GM12878 (cell line): ENCODE measurements at regions not wholly inside any gene's neighbourhood (a gene's known extent, or its start where the extent isn't known, plus 50 kb on each side); places are given as distances from the start of the nearest gene placed in this dataset.

Source experiments
- ATAC-seq: fragments of 200-7000 bp; cut with Tn5 transposase; 3 replicates; pipeline ENCODE4 v1.9.1; 2020; ENCODE audit warnings: mild to moderate bottlenecking, moderate library complexity
- BruUV-seq: library from RNA; stranded (reverse); fragments of 400-500 nt; replicated peaks from 2 replicates; lab custom pipeline; 2021; lab: Mats Ljungman, UMichigan
- CTCF ChIA-PET: fragments of 300-600 bp; sonication (Branson Sonifier 250); formaldehyde crosslinking; extraction: SDS; loops from one replicate; lab custom pipeline; 2021; ENCODE audit warnings: inconsistent platforms; lab: Yijun Ruan, JAX
- POLR2A ChIA-PET: fragments of 350-600 bp; formaldehyde crosslinking; extraction: SDS; loops from one replicate; lab custom pipeline; 2021; ENCODE audit warnings: inconsistent platforms; lab: Charles Lee
- RAD21 ChIA-PET: fragments of 300-600 bp; sonication (Branson Sonifier 250); formaldehyde crosslinking; loops from one replicate; lab custom pipeline; 2023; ENCODE audit warnings: antibody characterized with exemption; ENCODE audit not compliant: unreplicated experiment; lab: Charles Lee
- SMC1A ChIA-PET: fragments of 300-600 bp; sonication (Branson Sonifier 250); formaldehyde crosslinking; loops from one replicate; lab custom pipeline; 2023; ENCODE audit not compliant: unreplicated experiment, uncharacterized antibody; lab: Charles Lee
- DNase-seq: peaks from one replicate; pipeline ENCODE4 v3.0.0-alpha.2; 2011; ENCODE audit warnings: low read depth, low spot score
- FAIRE-seq: peaks from 3 replicates; lab custom pipeline; 2011; peaks lifted over from hg19 to GRCh38; lab: Jason Lieb, UNC
- H2AFZ ChIP-seq: 2 replicates; pipeline ENCODE4 v1.6.0; 2011; ENCODE audit warnings: low read depth, low read length, control low read depth; ENCODE audit not compliant: control insufficient read depth
- H3K27ac ChIP-seq: 2 replicates; pipeline ENCODE4 v1.5.1; 2011; ENCODE audit warnings: control low read depth; ENCODE audit not compliant: control insufficient read depth, insufficient read depth
- H3K27me3 ChIP-seq, 2 experiments: replicated peaks in 1 of 2; 2 replicates each; pipeline versions ENCODE4 v1.6.0 to v1.6.1; 2011; ENCODE audit warnings: low read length in 1 of 2; ENCODE audit not compliant: control insufficient read depth in 2 of 2, insufficient read depth in 2 of 2
- H3K36me3 ChIP-seq, 2 experiments: 2 replicates each; pipeline ENCODE4 v1.5.1; 2011; ENCODE audit warnings: low read length in 1 of 2; ENCODE audit not compliant: control insufficient read depth in 2 of 2, insufficient read depth in 2 of 2
- H3K4me1 ChIP-seq: 2 replicates; pipeline ENCODE4 v1.6.1; 2011; ENCODE audit warnings: mild to moderate bottlenecking, low read length, moderate library complexity, mixed read lengths; ENCODE audit not compliant: control insufficient read depth, insufficient read depth
- H3K4me2 ChIP-seq: 2 replicates; pipeline ENCODE4 v1.6.0; 2011; ENCODE audit warnings: control low read depth; ENCODE audit not compliant: control insufficient read depth, insufficient read depth
- H3K4me3 ChIP-seq: fragments of 200-600 bp; sonication (generic); 2 replicates; pipeline ENCODE4 v1.5.1; 2016
- H3K79me2 ChIP-seq: 2 replicates; pipeline ENCODE4 v1.6.0; 2011; ENCODE audit warnings: low read length; ENCODE audit not compliant: control insufficient read depth, insufficient read depth
- H3K9ac ChIP-seq: 2 replicates; pipeline ENCODE4 v1.8.0; 2011; ENCODE audit warnings: low read length, control low read depth, mixed read lengths; ENCODE audit not compliant: control insufficient read depth, insufficient read depth
- H3K9me3 ChIP-seq: replicated peaks from 3 replicates; pipeline ENCODE4 v1.5.1; 2011; ENCODE audit warnings: mild to moderate bottlenecking, low read length; ENCODE audit not compliant: control insufficient read depth, insufficient read depth
- H4K20me1 ChIP-seq: 2 replicates; pipeline ENCODE4 v1.6.0; 2011; ENCODE audit not compliant: control insufficient read depth, insufficient read depth
- ATF2 ChIP-seq: IDR thresholded peaks from 2 replicates; pipeline ENCODE4 v1.6.1; 2012; ENCODE audit warnings: low read length, inconsistent platforms
- BCL11A ChIP-seq: IDR thresholded peaks from 2 replicates; pipeline ENCODE4 v1.6.1; 2011; ENCODE audit warnings: low read depth, low read length
- CBX5 ChIP-seq: sonication (generic); IDR thresholded peaks from 2 replicates; pipeline ENCODE4 v1.6.1; 2016; ENCODE audit warnings: low read depth, moderate library complexity, mild to moderate bottlenecking, inconsistent platforms
- DPF2 ChIP-seq: fragments of 450-650 bp; IDR thresholded peaks from 2 replicates; pipeline ENCODE4 v1.6.1; 2017; ENCODE audit warnings: mild to moderate bottlenecking
- EP300 ChIP-seq, 2 experiments: fragments of 150-350 bp in 1 of 2; IDR thresholded peaks; 2 replicates each; pipeline ENCODE4 v1.6.1; 2011 to 2012; ENCODE audit warnings: low read depth in 2 of 2, low read length in 2 of 2, borderline replicate concordance in 1 of 2, improper control_type of control experiment in 1 of 2, inconsistent platforms in 1 of 2; ENCODE audit not compliant: control insufficient read depth in 1 of 2
- FOS ChIP-seq: IDR thresholded peaks from 3 replicates; pipeline ENCODE4 v1.6.1; 2011; ENCODE audit warnings: borderline replicate concordance; ENCODE audit not compliant: insufficient read length; ENCODE audit errors: extremely low read depth
- IKZF2 ChIP-seq, 2 experiments: fragments of 450-650 bp; IDR thresholded peaks; 2 replicates each; pipeline ENCODE4 v1.6.1; 2017; ENCODE audit warnings: mild to moderate bottlenecking in 2 of 2, moderate library complexity in 2 of 2
- MAX ChIP-seq: IDR thresholded peaks from 2 replicates; pipeline ENCODE4 v1.6.1; 2012; ENCODE audit warnings: low read depth, low read length, improper control_type of control experiment
- PAX5 ChIP-seq: IDR thresholded peaks from 2 replicates; pipeline ENCODE4 v1.6.1; 2011; ENCODE audit warnings: low read depth, low read length, borderline replicate concordance
- RB1 ChIP-seq: fragments of 450-650 bp; formaldehyde crosslinking; IDR thresholded peaks from 2 replicates; pipeline ENCODE4 v1.6.1; 2017; ENCODE audit warnings: mild to moderate bottlenecking, borderline replicate concordance
- SIN3A ChIP-seq: IDR thresholded peaks from 2 replicates; pipeline ENCODE4 v1.6.1; 2012; ENCODE audit warnings: low read depth, low read length, improper control_type of control experiment
- STAT3 ChIP-seq: IDR thresholded peaks from 2 replicates; pipeline ENCODE4 v1.6.1; 2011; ENCODE audit warnings: low read depth, low read length, improper control_type of control experiment
- TBL1XR1 ChIP-seq: IDR thresholded peaks from 2 replicates; pipeline ENCODE4 v1.6.1; 2012; ENCODE audit warnings: low read depth, low read length, improper control_type of control experiment
- TCF7 ChIP-seq: IDR thresholded peaks from 2 replicates; pipeline ENCODE4 v1.6.1; 2014; ENCODE audit warnings: antibody characterized with exemption, borderline replicate concordance
- ZBED1 ChIP-seq: IDR thresholded peaks from 2 replicates; pipeline ENCODE4 v1.6.1; 2016; ENCODE audit warnings: borderline replicate concordance
- ZBTB33 ChIP-seq: fragments of 450-650 bp; IDR thresholded peaks from 2 replicates; pipeline ENCODE4 v1.6.1; 2017; ENCODE audit warnings: mild to moderate bottlenecking
- ZNF217 ChIP-seq: fragments of 450-650 bp; IDR thresholded peaks from 2 replicates; pipeline ENCODE4 v1.6.1; 2017; ENCODE audit warnings: antibody characterized with exemption, mild to moderate bottlenecking
- WGBS: methylation state at CpG from one replicate; pipeline ENCODE4 v1.1.6; 2016; ENCODE audit warnings: low lambda C conversion rate; ENCODE audit not compliant: insufficient replicate concordance, insufficient coverage; ENCODE audit errors: missing lambda C conversion rate; 5-methylcytosine and 5-hydroxymethylcytosine counted together
- in situ Hi-C: fragments of 300-500 bp; cut with MboI; formaldehyde crosslinking; loops from 9 replicates; pipeline ENCODE4 v1.14.3; 2018; ENCODE audit warnings: mixed read lengths
- intact Hi-C: fragments of 100-400 bp; cut with micrococcal nuclease; formaldehyde crosslinking; loops from one replicate; pipeline ENCODE4 v1.14.2; 2022; ENCODE audit not compliant: unreplicated experiment
- TF ChIP-seq, protein P1 (sequence below): IDR thresholded peaks from 2 replicates; pipeline ENCODE4 v1.6.1; 2011; ENCODE audit warnings: low read depth, mild to moderate bottlenecking, low read length, moderate library complexity, borderline replicate concordance; ENCODE audit errors: extremely low read depth

GRCh38 chr15:53359038-53359437 lies 400.4 kb downstream of the WDR72 start:
- ChIA-PET RAD21 (no interaction called here), POLR2A (no interaction called here), CTCF (interaction anchor here (0.6 kb wide), 1 partner anchor 863 kb away, joined by 3 read pairs; no protein-coding TSS in a partner anchor), SMC1A (no interaction called here)
- Histone ChIP-seq H4K20me1 (no peaks in the 10 kb centered on the region), H3K4me3 (no peak overlapping the region), H3K4me1 (no peaks in the 10 kb centered on the region), H3K9me3 (no peaks in the 10 kb centered on the region), H3K79me2 (no peaks in the 10 kb centered on the region), H3K9ac (no peak overlapping the region), H3K36me3 (no peaks in the 10 kb centered on the region), H3K27me3 (no peaks in the 10 kb centered on the region), H3K27ac (no peak overlapping the region), H2AFZ (no peak overlapping the region), H3K4me2 (no peak overlapping the region)
- FAIRE-seq (no peak), DNase-seq (no peak), ATAC-seq (no peak)
- in situ Hi-C loops (no loop called here), intact Hi-C loops (no loop called here)
- no TSS peak for BruUV-seq
- TF ChIP-seq FOS (no peak), DPF2 (no peak), PAX5 (no peak), TCF7 (no peak), RB1 (no peak), ATF2 (no peak), EP300 (IDR thresholded peaks at IDR 0.05; ENCODE audit: borderline replicate concordance in 1 of 2, control insufficient read depth in 1 of 2, low read depth in 2 of 2, low read length in 2 of 2) (no peak), STAT3 (no peak)
- WGBS, result 0% methylated on average over 2 of the region's 2 CpGs

DNA sequence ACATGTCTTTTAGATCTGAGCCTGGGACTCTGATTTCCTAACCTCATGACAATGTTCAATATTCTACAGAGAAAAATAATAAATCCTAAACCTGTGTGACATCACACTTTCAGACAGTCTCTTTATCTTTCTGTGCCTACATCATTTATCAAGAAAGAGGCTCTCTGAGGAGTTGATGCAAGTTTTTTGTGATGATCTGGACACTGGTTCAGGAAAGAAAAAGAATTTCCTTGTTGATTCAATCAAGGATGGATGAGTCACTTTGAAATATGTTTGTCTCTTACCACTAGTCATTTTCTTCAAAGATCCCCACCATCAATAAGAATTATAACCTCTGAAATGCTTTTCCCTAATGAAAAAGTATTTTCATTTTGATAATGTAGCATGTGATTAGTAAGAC lies 404.6 kb downstream of the WDR72 start:
- in situ Hi-C loops (no loop called here), intact Hi-C loops (no loop called here)
- BruUV-seq, result no TSS peak
- no peak for TF ChIP-seq ZBED1
- no peak for TF ChIP-seq IKZF2 (IDR thresholded peaks at IDR 0.05)
- TF ChIP-seq ZBTB33, result no peak
- TF ChIP-seq SIN3A, result no peak
- TF ChIP-seq TBL1XR1, result no peak
- no peak for TF ChIP-seq CBX5
- no peak for TF ChIP-seq MAX
- no peak for TF ChIP-seq BCL11A
- TF ChIP-seq, protein P1, sequence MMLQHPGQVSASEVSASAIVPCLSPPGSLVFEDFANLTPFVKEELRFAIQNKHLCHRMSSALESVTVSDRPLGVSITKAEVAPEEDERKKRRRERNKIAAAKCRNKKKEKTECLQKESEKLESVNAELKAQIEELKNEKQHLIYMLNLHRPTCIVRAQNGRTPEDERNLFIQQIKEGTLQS, result no peak
- no peak for TF ChIP-seq ZNF217

More for the DNA sequence above, 404.6 kb downstream of the WDR72 start:
- Histone ChIP-seq H3K79me2 (no peaks in the 10 kb centered on the region), H2AFZ (no peak overlapping the region), H3K4me3 (no peak overlapping the region), H3K4me1 (no peaks in the 10 kb centered on the region), H3K9ac (no peak overlapping the region), H3K4me2 (no peak overlapping the region), H3K27ac (no peak overlapping the region), H4K20me1 (no peaks in the 10 kb centered on the region), H3K27me3 (no peaks in the 10 kb centered on the region), H3K36me3 (no peaks in the 10 kb centered on the region), H3K9me3 (no peaks in the 10 kb centered on the region)
- ChIA-PET CTCF (no interaction called here), RAD21 (no interaction called here), POLR2A (no interaction called here), SMC1A (no interaction called here)
- ATAC-seq (no peak), FAIRE-seq (no peak), DNase-seq (no peak)
